Stimulated activated naive CD8-positive, alpha-beta T cell treated with anti-CD3 and anti-CD28 coated beads, Interleukin-15, Interleukin-2, amounts not matched to agents 100 U/mL and 50 U/mL, for 24 hours (primary cell): ENCODE measurements at regions not wholly inside any gene's neighbourhood (a gene's known extent, or its start where the extent isn't known, plus 50 kb on each side); places are given as distances from the start of the nearest gene placed in this dataset.
A peak's percentile ranks its signal among the peaks of the same experiment; 100 is the strongest.

Source experiments
- ATAC-seq: fragments of 150-1000 bp; cut with Tn5 transposase; one replicate; pipeline ENCODE4 v1.10.0; 2021
- DNase-seq: peaks from one replicate; pipeline ENCODE4 v3.0.0; 2021

DNA sequence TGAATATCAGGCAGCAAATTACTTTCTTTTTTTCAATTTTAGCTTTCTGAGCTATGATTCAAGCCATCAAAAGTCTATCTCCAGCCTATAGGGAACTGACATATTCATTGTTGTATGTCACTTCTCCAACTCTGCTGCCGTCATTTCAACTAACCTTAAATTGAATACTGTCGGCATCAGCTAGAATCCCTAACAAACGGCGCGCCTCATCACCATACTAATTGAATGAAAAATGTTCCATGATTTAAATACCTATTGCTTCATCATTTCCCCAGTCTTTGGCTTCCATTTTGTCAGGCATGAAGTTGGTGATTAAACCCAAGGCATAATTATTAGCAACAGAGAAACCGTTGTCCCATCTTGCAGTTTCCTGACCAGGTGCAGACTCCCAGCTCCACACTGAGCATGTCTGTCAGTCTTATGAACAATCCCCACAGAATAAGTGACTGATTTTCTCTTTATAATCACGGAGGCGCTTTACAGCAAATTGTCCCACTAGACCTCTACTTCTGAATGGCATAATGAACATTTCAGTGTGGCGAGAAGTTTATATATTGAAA, 83.5 kb upstream of the NPY start:
- ATAC-seq (no peak), DNase-seq (no peak)

DNA sequence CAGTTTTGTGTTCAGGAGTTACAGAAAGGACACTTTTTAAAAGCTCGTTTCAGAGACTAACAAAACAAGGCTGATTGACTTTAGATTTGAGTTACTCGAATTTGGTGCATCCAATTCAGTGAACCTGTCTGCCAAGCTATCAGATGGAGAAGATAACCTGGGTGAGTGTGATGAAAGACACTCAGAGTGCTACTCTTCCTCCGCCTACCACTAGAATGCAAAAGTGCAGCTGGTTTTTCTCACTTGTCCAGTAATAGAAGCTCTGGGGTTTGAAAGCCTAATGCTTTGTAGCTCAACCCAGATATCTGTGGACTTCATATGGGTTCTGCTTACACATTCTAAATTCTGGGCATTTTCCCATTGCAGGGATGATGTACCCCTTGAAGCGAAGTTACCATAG, 82.8 kb upstream of the NPY start:
- DNase-seq (no peak), ATAC-seq (no peak)

- no peak for ATAC-seq
- DNase-seq: no peak
Observed at GRCh38 chr7:24212073-24212472, 71.9 kb upstream of the NPY start.

DNA sequence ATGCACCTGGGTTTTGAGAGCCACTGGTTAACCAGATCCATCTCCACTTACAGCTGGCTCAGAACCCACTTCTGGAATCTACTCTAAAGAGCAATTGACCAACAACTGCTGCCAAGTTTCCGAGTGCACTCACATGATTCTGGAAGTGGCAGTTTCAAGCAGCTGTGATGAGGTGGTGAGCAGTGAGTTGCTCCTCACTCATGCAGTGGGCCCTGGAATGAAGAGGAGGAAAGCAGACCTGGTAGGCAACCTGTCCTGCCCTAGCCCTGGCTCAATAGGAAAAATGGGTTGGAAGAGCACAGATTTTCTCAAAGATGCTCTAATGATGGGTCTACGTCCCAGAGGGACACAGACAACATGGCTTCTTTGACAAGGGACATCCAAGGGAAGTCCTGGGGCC, 70.7 kb upstream of the NPY start:
- DNase-seq (no peak), ATAC-seq (no peak)

- no peak for ATAC-seq
- no peak for DNase-seq
Observed at GRCh38 chr7:24214670-24215069, 69.3 kb upstream of the NPY start.

DNA sequence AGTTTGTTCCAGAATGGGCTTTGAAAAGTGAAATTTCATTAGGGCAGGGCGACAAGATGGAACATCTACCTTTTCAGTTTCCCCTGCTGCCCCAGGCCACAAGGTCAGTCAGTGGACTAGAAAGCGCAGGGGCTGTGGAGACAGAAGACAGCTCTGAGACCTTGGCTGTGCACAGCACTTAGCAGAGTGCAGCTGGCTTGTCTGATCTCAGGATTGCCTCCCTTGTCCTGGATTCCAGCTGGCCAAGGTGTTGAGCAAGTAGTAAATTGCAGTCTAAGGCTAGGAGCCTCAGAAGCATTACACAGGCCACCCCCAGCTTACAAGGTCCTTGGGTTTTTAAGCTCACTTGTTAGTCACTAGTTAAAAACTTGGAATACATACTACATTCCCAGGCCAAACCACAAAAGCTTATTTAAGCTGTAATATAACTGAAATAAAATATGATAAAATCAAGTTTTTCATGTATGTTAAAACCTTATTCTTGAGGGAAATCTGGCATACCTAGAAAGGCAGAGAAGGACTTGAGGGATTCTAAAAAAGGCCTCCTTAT, 67.3 kb upstream of the NPY start:
- ATAC-seq: no peak
- no peak for DNase-seq

GRCh38 chr7:24221500-24221899, 62.5 kb upstream of the NPY start:
- no peak for DNase-seq

DNA sequence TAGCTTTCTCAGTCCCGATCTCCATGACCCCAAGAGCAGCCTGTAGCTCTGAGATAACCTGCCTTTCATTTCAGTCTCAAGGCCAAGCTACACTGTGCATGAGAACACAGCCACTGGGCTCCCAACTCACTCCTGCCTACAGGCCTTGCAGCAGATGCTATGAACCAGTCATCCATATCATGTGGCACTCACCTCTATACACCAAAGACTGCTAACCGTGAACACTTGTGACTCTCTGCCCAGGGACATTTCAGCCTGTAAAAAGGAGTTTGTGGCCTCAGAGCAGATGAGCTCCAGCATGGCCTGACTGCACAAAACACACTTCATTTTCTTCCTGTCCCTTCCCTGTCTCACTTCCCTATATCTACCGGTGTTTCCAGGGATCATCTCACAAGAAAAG, 56.9 kb upstream of the NPY start:
- ATAC-seq (no peak), DNase-seq (no peak)

More at GRCh38 chr7:24221500-24221899, 62.5 kb upstream of the NPY start:
- ATAC-seq: no peak

- DNase-seq (peak; percentile 39), ATAC-seq (peak; percentile 86)
Observed at GRCh38 chr7:24227603-24228359, 56.2 kb upstream of the NPY start.

- no peak for DNase-seq
- no peak for ATAC-seq
Observed at GRCh38 chr7:24229481-24230226, 54.3 kb upstream of the NPY start.

DNA sequence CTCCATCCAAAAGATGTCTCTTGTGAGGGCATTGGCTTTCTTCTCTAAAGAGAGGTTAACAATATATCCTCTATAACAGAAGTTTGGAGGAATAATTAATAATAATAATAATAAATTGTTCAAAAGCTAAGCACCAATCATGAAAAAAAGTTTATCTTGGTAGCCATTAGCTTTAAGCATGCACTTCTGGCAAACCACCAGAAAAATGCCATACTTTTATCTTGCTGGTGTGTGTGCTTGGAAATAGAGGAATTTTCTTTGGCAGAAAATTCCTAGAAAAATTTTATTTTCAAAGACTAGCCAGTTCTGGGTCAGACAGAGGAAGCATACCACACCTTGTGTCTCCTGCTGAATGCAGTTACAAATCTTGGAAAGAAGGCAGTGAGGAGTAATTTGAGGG, 52.5 kb upstream of the NPY start:
- DNase-seq (no peak), ATAC-seq (no peak)

DNA sequence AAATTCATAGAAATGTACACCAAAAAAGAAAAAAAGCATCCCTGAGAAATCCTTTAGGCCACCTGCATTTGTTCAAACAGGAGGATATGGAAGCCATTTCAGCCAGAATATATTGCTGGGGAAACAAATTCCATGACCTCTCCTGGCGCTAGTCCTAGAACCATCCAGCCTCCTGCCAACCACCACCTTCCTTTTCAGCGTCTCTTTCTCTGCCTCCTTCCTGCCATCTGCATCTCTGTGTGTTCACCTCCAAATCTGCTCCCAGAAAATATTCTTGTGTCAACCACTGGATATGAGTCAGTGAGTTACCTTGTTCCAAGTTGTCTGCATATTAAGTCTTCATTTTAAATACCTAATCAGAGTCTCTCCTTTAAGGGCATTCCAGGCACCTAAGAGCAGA, 50.6 kb upstream of the NPY start:
- DNase-seq: no peak
- ATAC-seq: no peak
